ENCODE measurements at regions not wholly inside any gene's neighbourhood (a gene's known extent, or its start where the extent isn't known, plus 50 kb on each side); places are given as distances from the start of the nearest gene placed in this dataset.
"Not testable (repeated sequence)": the region's sequence is repeated elsewhere in the genome, so short reads cannot be mapped to it uniquely, and the experiment has no call there.

DNA sequence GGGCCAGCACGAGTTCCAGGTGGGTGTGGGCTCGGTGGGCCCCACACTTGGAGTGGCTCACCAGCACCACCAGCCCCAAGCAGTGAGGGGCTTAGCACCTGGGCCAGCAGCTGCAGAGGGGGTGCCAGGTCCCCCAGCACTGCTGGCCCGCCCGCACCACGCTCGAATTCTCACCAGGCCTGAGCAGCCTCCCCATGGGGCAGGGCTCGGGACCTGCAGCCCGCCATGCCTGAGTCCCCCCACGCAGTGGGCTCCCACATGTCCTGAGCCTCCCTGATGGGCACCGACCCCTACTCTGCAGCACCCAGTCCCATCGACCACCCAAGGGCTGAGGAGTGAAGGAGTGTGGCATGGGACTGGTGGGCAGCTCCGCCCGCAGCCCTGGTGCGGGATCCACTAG lies 593.4 kb downstream of the GABRG1 start:
- no peaks in the 10 kb centered on the region for H3K4me1 ChIP-seq
- no peak overlapping the region for H3K9ac ChIP-seq
- H3K4me2 ChIP-seq: no peak overlapping the region
- no peaks in the 10 kb centered on the region for H3K27me3 ChIP-seq
- H3K36me3 ChIP-seq: no peaks in the 10 kb centered on the region
- TF ChIP-seq Cebpa-rat (IDR thresholded peaks at IDR 0.05): no peak
- peaks cover 26% of the 10 kb centered on the region for H3K9me3 ChIP-seq
- H3K4me3 ChIP-seq: no peak overlapping the region
- H3K27ac ChIP-seq: no peak overlapping the region
- no peaks in the 10 kb centered on the region for H4K20me1 ChIP-seq

DNA sequence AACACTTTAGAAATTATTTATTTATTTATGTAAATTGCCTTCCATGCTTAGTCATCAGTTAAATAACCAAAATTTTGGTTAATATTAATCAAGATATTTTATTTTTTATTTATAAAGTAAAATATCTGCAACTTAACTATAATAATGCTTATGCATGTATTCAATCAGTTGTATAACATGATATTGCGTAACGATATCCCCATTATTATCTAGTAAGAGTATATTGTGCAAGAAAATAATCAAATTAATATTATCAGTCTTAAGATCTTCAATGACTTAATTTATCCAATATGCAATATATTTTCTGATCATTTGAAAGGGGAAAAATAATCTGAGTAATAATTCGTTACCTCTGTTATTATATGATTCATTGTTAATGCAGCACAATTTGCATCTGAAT lies 596.7 kb downstream of the GABRG1 start:
- peaks cover 25% of the 10 kb centered on the region for H3K9me3 ChIP-seq
- no peak for TF ChIP-seq Cebpa-rat (IDR thresholded peaks at IDR 0.05)
- no peaks in the 10 kb centered on the region for H3K36me3 ChIP-seq
- H3K9ac ChIP-seq: no peak overlapping the region
- H3K27me3 ChIP-seq: no peaks in the 10 kb centered on the region
- H3K4me3 ChIP-seq: no peak overlapping the region
- no peaks in the 10 kb centered on the region for H4K20me1 ChIP-seq
- H3K4me1 ChIP-seq: no peaks in the 10 kb centered on the region
- no peak overlapping the region for H3K4me2 ChIP-seq
- H3K27ac ChIP-seq: no peak overlapping the region

DNA sequence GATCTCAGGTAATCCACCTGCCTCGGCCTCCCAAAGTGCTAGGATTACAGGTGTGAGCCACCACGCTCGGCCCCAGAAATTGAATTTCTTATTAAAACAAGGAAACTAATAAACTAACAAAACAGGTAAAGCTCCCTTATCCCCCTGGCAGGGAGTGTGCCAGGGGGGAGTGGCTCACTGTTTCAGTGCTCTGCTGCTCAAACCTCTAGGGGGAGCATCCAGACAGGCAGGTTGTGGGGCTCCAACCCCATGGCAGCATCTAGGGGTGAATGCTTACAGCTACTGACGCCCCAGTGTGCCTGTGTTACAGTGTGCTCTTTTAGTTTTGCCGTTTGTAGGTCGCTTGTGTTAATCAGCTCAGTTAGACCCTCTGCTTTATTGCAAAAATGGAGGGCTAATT lies 605.0 kb downstream of the GABRG1 start:
- Histone ChIP-seq H3K9ac (no peak overlapping the region), H3K4me2 (no peak overlapping the region), H3K4me1 (no peaks in the 10 kb centered on the region), H3K27ac (no peak overlapping the region), H3K4me3 (no peak overlapping the region), H3K9me3 (no peaks in the 10 kb centered on the region), H3K36me3 (no peaks in the 10 kb centered on the region), H3K27me3 (no peaks in the 10 kb centered on the region), H4K20me1 (no peaks in the 10 kb centered on the region)
- TF ChIP-seq Cebpa-rat (IDR thresholded peaks at IDR 0.05): no peak

DNA sequence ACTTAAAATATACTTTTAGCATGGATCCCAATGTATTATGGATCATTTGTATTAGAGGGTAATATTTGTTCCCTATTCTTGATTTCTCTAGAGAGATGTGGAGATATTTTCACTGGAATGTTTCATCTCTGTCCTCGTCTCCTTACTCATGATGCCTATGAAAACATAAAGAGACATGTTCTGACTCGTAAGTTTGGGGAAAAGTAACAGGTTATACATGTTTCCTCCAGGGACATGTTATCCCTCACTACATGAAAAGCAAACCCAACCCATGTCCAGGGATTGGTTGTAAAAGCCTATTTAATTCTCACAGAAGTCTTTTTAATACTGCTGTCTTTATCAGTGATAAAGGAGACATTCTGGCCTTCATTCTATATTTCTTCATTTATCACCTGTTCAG lies 621.4 kb downstream of the GABRG1 start:
- TF ChIP-seq Cebpa-rat (IDR thresholded peaks at IDR 0.05): no peak
- H3K4me3 ChIP-seq: no peak overlapping the region

DNA sequence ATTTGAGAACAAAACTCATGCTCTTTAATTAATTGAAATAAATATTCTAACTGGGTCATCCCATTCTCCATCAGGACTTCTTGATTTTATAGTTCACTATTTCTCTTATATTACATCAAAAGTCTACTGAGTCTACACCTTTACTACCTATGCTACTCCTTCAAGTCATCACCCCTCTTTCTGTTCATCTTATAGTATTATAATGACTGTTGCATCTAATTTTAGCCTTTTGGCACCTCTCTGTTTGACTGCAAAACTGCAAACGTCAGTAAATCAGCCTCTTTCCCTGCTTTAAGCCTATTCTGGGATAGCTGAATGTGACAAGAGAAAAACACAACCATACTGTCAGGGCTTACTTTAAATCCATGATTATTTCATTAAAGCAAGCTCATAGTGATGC lies 639.1 kb downstream of the GABRG1 start:
- H3K4me3 ChIP-seq: no peak overlapping the region
- no peaks in the 10 kb centered on the region for H4K20me1 ChIP-seq
- TF ChIP-seq Cebpa-rat (IDR thresholded peaks at IDR 0.05): no peak
- no peaks in the 10 kb centered on the region for H3K36me3 ChIP-seq
- no peaks in the 10 kb centered on the region for H3K27me3 ChIP-seq
- no peak overlapping the region for H3K4me2 ChIP-seq
- H3K27ac ChIP-seq: no peak overlapping the region
- H3K9ac ChIP-seq: no peak overlapping the region
- H3K9me3 ChIP-seq: no peaks in the 10 kb centered on the region
- H3K4me1 ChIP-seq: no peaks in the 10 kb centered on the region

More for the DNA sequence above, 621.4 kb downstream of the GABRG1 start:
- H3K4me1 ChIP-seq: no peaks in the 10 kb centered on the region
- H3K4me2 ChIP-seq: no peak overlapping the region
- H4K20me1 ChIP-seq: no peaks in the 10 kb centered on the region
- no peak overlapping the region for H3K27ac ChIP-seq
- no peaks in the 10 kb centered on the region for H3K36me3 ChIP-seq
- H3K9me3 ChIP-seq: no peaks in the 10 kb centered on the region
- H3K27me3 ChIP-seq: no peaks in the 10 kb centered on the region
- H3K9ac ChIP-seq: no peak overlapping the region

DNA sequence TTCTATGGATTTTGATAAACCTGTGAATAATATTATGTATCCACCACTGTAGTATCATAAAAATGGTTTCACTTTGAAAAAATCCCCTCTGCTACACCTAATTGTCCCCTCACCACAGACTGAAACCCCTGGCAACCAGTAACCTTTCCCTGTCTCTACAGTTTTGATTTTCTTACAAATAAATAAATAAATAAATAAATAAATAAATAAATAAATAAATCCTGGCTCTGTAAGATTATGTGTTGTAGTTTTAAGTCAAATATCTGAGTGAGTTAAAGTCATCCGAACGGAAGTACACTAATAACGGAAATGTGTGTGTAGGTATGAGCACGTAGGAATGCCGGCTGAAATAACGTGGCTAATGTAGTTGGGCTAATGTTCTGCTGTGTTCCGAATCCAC lies 641.5 kb downstream of the GABRG1 start:
- no peak overlapping the region for H3K4me3 ChIP-seq
- H3K27ac ChIP-seq: no peak overlapping the region
- TF ChIP-seq Cebpa-rat (IDR thresholded peaks at IDR 0.05): no peak
- H3K9me3 ChIP-seq: peaks cover 4% of the 10 kb centered on the region
- H3K9ac ChIP-seq: no peak overlapping the region
- H4K20me1 ChIP-seq: no peaks in the 10 kb centered on the region
- H3K4me1 ChIP-seq: no peaks in the 10 kb centered on the region
- no peak overlapping the region for H3K4me2 ChIP-seq
- no peaks in the 10 kb centered on the region for H3K27me3 ChIP-seq
- H3K36me3 ChIP-seq: no peaks in the 10 kb centered on the region

DNA sequence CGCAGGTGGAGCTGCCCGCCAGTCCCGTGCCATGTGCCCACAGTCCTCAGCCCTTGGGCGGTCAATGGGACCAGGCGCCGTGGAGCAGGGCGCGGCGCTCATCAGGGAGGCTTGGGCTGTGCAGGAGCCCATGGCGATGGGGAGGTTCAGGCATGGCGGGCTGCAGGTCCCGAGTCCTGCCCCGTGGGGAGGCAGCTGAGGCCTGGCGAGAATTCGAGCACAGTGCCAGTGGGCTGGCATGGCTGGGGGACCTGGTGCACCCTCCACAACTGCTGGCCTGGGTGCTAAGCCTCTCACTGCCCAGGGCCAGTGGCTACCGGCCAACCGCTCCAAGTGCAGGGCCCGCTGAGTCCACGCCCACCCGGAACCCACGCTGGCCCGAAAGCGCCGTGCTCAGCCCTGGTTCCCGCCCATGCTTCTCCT lies 646.5 kb downstream of the GABRG1 start:
- Histone ChIP-seq H3K4me3 (no peak overlapping the region), H3K27ac (no peak overlapping the region), H4K20me1 (no peaks in the 10 kb centered on the region), H3K27me3 (no peaks in the 10 kb centered on the region), H3K4me1 (peaks cover 10% of the 10 kb centered on the region; the same call in 1 of the 2 replicates), H3K36me3 (no peaks in the 10 kb centered on the region), H3K9me3 (peaks cover 13% of the 10 kb centered on the region), H3K9ac (no peak overlapping the region), H3K4me2 (no peak overlapping the region)
- no peak for TF ChIP-seq Cebpa-rat (IDR thresholded peaks at IDR 0.05)

DNA sequence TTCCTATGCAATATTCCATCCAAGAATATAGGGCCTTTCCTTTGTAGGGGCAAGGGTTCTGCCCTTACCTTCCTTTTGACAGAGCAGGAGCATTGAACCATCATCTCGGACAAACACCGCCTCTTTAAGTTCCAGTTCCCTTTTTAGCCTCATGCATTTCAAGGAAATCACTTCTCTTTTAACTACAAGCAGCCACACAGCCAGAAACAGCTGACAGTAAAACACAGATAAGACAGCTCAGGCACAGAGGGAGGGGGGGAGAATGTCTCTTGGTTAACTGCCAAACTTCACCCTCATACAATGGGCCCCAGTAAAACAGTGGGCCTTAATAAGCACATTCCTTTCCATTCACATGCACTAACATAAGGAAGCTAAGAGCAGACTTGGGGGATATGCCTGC lies 648.3 kb downstream of the GABRG1 start:
- H3K4me3 ChIP-seq: no peak overlapping the region
- H3K4me2 ChIP-seq: peak overlapping the region; percentile 32; the same call in 1 of the 2 replicates
- TF ChIP-seq Cebpa-rat (IDR thresholded peaks at IDR 0.05): no peak
- H4K20me1 ChIP-seq: no peaks in the 10 kb centered on the region
- H3K9ac ChIP-seq: no peak overlapping the region
- no peaks in the 10 kb centered on the region for H3K27me3 ChIP-seq
- no peaks in the 10 kb centered on the region for H3K36me3 ChIP-seq
- H3K4me1 ChIP-seq: peaks cover 10% of the 10 kb centered on the region; the same call in 1 of the 2 replicates
- peaks cover 27% of the 10 kb centered on the region for H3K9me3 ChIP-seq
- H3K27ac ChIP-seq: no peak overlapping the region

DNA sequence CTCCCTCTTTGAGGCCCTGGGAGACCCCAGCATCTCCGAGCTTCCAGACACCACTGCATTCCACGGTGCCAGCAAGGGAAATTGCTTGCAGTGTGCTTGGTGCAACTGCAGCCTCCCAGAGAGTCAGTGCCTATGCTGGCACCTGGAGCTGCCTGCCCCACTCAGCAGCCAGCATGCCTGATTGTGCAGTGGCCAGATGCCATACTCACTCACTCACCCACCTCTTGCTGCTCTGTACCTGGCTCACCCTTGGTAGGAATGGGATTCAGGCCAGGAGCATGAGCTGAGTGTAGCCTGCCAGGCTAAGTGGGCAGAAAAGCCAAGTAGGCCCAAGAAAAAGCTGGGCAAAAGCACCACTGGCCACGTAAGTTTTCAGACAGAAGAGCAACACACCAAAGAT lies 651.4 kb downstream of the GABRG1 start:
- Histone ChIP-seq H3K9ac (no peak overlapping the region), H3K4me1 (peaks cover 10% of the 10 kb centered on the region; the same call in 1 of the 2 replicates), H3K4me2 (no peak overlapping the region), H3K4me3 (no peak overlapping the region), H3K9me3 (peaks cover 24% of the 10 kb centered on the region), H3K27ac (no peak overlapping the region), H3K27me3 (no peaks in the 10 kb centered on the region), H4K20me1 (no peaks in the 10 kb centered on the region), H3K36me3 (no peaks in the 10 kb centered on the region)
- TF ChIP-seq Cebpa-rat (IDR thresholded peaks at IDR 0.05): no peak

DNA sequence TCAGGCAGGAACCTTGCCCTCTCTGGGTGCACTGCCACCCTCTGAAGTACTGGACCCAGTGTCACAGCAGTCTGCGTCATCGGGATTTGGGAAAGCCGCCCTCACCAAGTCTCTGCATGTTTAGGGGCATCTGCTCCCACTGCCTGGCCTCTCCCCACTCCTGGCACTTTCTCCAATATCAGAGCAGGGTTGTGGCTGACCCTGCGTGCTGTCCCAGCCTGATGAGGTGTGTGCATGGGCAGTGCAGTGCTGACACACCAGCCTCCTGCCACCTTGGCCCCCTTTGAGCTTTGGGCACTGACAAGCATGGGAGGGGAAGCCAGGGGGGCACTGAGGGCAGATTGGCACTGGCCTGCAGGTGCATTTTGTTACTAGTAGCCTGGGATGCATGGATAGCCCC lies 652.5 kb downstream of the GABRG1 start:
- Histone ChIP-seq H3K4me2 (no peak overlapping the region), H3K9me3 (peaks cover 16% of the 10 kb centered on the region), H3K27ac (no peak overlapping the region), H3K27me3 (no peaks in the 10 kb centered on the region), H3K4me3 (no peak overlapping the region), H3K36me3 (no peaks in the 10 kb centered on the region), H4K20me1 (no peaks in the 10 kb centered on the region), H3K4me1 (peaks cover 10% of the 10 kb centered on the region; the same call in 1 of the 2 replicates), H3K9ac (no peak overlapping the region)
- no peak for TF ChIP-seq Cebpa-rat (IDR thresholded peaks at IDR 0.05)

DNA sequence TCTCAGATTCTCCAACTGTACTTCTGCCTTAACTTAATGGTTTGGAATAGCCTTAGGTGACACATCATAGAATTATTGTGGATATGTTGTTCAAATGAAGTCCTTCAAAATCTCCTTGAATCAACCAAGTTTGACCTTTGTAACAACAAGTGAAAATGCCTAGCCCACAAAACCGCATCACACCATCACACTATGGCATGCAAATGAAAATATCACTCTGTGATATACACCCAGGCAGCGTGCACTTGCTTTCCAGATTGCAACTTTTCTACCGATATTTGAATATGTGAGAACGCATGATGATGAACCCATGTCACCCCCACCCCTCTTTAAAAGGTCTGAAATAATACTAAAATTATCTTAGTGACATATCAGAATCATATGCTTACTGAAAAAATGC lies 656.7 kb downstream of the GABRG1 start:
- no peaks in the 10 kb centered on the region for H3K4me1 ChIP-seq
- H3K9me3 ChIP-seq: peaks cover 12% of the 10 kb centered on the region
- no peak overlapping the region for H3K4me3 ChIP-seq
- H3K9ac ChIP-seq: no peak overlapping the region
- no peak overlapping the region for H3K4me2 ChIP-seq
- no peak for TF ChIP-seq Cebpa-rat (IDR thresholded peaks at IDR 0.05)
- H4K20me1 ChIP-seq: no peaks in the 10 kb centered on the region
- no peaks in the 10 kb centered on the region for H3K36me3 ChIP-seq
- H3K27me3 ChIP-seq: no peaks in the 10 kb centered on the region
- no peak overlapping the region for H3K27ac ChIP-seq

DNA sequence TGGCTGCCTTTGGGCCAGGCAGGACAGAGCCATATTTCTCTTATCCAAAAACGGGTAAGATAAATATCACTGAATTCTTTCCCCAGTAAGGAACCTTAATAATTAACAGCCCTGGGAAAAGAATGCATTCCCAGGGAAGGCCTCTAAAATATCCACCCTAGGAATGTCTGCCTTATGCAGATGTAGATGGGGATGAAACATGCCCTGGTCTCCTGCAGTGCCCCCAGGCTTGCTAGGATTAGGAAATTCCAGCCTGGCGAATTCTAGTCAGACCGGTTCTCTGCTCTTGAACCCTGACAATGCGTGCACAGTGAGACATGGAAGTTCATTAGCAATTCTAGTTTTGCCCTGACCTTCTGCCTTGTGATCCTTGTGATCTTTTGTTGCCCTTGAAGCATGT lies 663.7 kb downstream of the GABRG1 start:
- H3K27ac ChIP-seq, H3K9me3 ChIP-seq, H3K4me2 ChIP-seq, H3K36me3 ChIP-seq, H3K4me1 ChIP-seq, H4K20me1 ChIP-seq, H3K4me3 ChIP-seq, H3K9ac ChIP-seq, H3K27me3 ChIP-seq: not testable (repeated sequence)
